Keratinocyte (primary cell): ENCODE measurements at regions not wholly inside any gene's neighbourhood (a gene's known extent, or its start where the extent isn't known, plus 50 kb on each side); places are given as distances from the start of the nearest gene placed in this dataset.

Source experiments
- DNase-seq: peaks from one replicate; pipeline ENCODE4 v3.0.0-alpha.2; 2011; ENCODE audit warnings: low read depth, missing footprints, low spot score
- FAIRE-seq: peaks from 2 replicates; lab custom pipeline; 2011; peaks lifted over from hg19 to GRCh38; lab: Jason Lieb, UNC
- H2AFZ ChIP-seq: 2 replicates; pipeline ENCODE4 v1.6.0; 2012; ENCODE audit warnings: low read length, control low read depth, inconsistent platforms; ENCODE audit not compliant: control insufficient read depth
- H3K27ac ChIP-seq: 2 replicates; pipeline ENCODE4 v1.5.1; 2011; ENCODE audit warnings: low read length; ENCODE audit not compliant: control insufficient read depth, insufficient read depth
- H3K27me3 ChIP-seq: 3 replicates; pipeline ENCODE4 v1.6.0; 2011; ENCODE audit warnings: low read length; ENCODE audit not compliant: control insufficient read depth, insufficient read depth; ENCODE audit errors: extremely low read depth
- H3K36me3 ChIP-seq, 2 experiments: 2 replicates in 1 of 2; 3 replicates in 1 of 2; pipeline ENCODE4 v1.5.1; 2011; ENCODE audit warnings: low read length in 2 of 2, mild to moderate bottlenecking in 1 of 2; ENCODE audit not compliant: control insufficient read depth in 2 of 2, insufficient read depth in 2 of 2; ENCODE audit errors: extremely low read depth in 1 of 2
- H3K4me1 ChIP-seq: 3 replicates; pipeline ENCODE4 v1.5.1; 2011; ENCODE audit warnings: low read length; ENCODE audit not compliant: control insufficient read depth, insufficient read depth; ENCODE audit errors: extremely low read depth
- H3K4me2 ChIP-seq: 3 replicates; pipeline ENCODE4 v1.6.0; 2011; ENCODE audit warnings: low read depth, low read length; ENCODE audit not compliant: control insufficient read depth, insufficient read depth; ENCODE audit errors: extremely low read depth
- H3K4me3 ChIP-seq, 3 experiments: fragments of 200-600 bp in 1 of 3; sonication (generic) in 1 of 3; 2 replicates in 2 of 3; 3 replicates in 1 of 3; pipeline ENCODE4 v1.5.1; 2011 to 2016; ENCODE audit warnings: low read length in 3 of 3, mild to moderate bottlenecking in 3 of 3, control low read depth in 2 of 3, inconsistent platforms in 1 of 3, low read depth in 1 of 3, mixed read lengths in 1 of 3, mixed run types in 1 of 3, moderate library complexity in 1 of 3; ENCODE audit not compliant: control insufficient read depth in 2 of 3, insufficient read depth in 2 of 3; ENCODE audit errors: extremely low read depth in 1 of 3
- H3K79me2 ChIP-seq: 2 replicates; pipeline ENCODE4 v1.6.0; 2012; ENCODE audit warnings: low read length; ENCODE audit not compliant: control insufficient read depth, insufficient read depth
- H3K9ac ChIP-seq: 3 replicates; pipeline ENCODE4 v1.6.0; 2011; ENCODE audit warnings: low read length; ENCODE audit not compliant: control insufficient read depth, insufficient read depth; ENCODE audit errors: extremely low read depth
- H3K9me1 ChIP-seq: 3 replicates; pipeline ENCODE4 v1.6.0; 2011; ENCODE audit warnings: low read length; ENCODE audit not compliant: control insufficient read depth, insufficient read depth; ENCODE audit errors: extremely low read depth
- H3K9me3 ChIP-seq: 2 replicates; pipeline ENCODE4 v1.5.1; 2012; ENCODE audit warnings: low read depth, low read length; ENCODE audit not compliant: control insufficient read depth
- H4K20me1 ChIP-seq: 3 replicates; pipeline ENCODE4 v1.6.0; 2011; ENCODE audit warnings: low read length; ENCODE audit not compliant: control insufficient read depth, insufficient read depth; ENCODE audit errors: extremely low read depth
- EZH2 ChIP-seq: IDR thresholded peaks from one replicate; pipeline ENCODE4 v1.6.1; 2012; ENCODE audit warnings: inconsistent platforms, mild to moderate bottlenecking, low read length, moderate library complexity
- dilution Hi-C: fragments of 300-500 bp; cut with MboI; formaldehyde crosslinking; loops from one replicate; pipeline ENCODE4 v1.7.0; 2020; ENCODE audit warnings: low sequenced_read_pairs; ENCODE audit not compliant: extremely low pct_ligation_motif_present
- TF ChIP-seq, protein P1 (sequence below), 3 experiments: IDR thresholded peaks in 1 of 3; conservative IDR thresholded peaks in 1 of 3; optimal IDR thresholded peaks in 1 of 3; 2 replicates in 2 of 3; 3 replicates in 1 of 3; pipeline versions ENCODE3 to v1.5.1; 2011; ENCODE audit warnings: low read length in 3 of 3, mild to moderate bottlenecking in 3 of 3, moderate library complexity in 2 of 3, control low read depth in 1 of 3, inconsistent platforms in 1 of 3; ENCODE audit not compliant: insufficient read depth in 2 of 3; ENCODE audit errors: extremely low read depth in 1 of 3

DNA sequence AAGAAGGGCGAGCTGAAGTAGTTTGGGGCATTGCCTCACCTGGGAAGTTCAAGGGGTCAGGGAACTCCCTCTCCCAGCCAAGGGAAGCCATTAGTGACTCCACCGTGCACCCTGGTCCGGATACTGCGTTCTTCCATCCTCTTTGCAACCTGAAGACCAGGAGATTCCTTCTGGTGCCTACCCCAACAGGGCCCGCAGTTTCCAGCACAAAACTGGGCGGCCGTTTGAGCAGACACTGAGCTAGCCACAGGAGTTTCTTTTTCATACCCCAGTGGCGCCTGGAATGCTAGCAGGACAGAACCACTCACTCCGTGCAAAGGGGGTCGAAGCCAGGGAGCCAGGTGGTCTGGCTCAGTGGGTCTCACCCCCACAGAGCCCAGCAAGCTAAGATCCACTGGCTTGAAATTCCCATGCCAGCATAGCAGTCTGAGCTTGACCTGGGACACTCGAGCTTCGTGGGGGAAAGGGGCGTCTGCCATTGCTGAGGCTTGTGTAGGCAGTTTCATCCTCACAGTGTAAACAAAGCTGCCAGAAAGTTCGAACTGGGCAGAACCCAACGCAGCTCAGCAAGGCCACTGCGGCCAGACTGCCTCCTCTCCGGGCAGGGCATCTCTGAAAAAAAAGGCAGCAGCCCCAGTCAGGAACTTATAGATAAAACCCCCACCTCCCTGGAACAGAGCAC is 1039.4 kb upstream of the IGFBP7 start:
- Histone ChIP-seq H3K9me1 (no peaks in the 10 kb centered on the region), H3K27me3 (no peaks in the 10 kb centered on the region), H3K27ac (no peak overlapping the region), H3K4me1 (no peaks in the 10 kb centered on the region), H3K4me3 (no peak overlapping the region), H4K20me1 (no peaks in the 10 kb centered on the region), H3K4me2 (no peak overlapping the region), H3K9ac (no peak overlapping the region), H3K36me3 (no peaks in the 10 kb centered on the region), H2AFZ (no peak overlapping the region), H3K79me2 (no peaks in the 10 kb centered on the region), H3K9me3 (peaks cover 3% of the 10 kb centered on the region)
- dilution Hi-C loops, result no loop called here
- FAIRE-seq, result no peak
- no peak for DNase-seq
- TF ChIP-seq, protein P1, sequence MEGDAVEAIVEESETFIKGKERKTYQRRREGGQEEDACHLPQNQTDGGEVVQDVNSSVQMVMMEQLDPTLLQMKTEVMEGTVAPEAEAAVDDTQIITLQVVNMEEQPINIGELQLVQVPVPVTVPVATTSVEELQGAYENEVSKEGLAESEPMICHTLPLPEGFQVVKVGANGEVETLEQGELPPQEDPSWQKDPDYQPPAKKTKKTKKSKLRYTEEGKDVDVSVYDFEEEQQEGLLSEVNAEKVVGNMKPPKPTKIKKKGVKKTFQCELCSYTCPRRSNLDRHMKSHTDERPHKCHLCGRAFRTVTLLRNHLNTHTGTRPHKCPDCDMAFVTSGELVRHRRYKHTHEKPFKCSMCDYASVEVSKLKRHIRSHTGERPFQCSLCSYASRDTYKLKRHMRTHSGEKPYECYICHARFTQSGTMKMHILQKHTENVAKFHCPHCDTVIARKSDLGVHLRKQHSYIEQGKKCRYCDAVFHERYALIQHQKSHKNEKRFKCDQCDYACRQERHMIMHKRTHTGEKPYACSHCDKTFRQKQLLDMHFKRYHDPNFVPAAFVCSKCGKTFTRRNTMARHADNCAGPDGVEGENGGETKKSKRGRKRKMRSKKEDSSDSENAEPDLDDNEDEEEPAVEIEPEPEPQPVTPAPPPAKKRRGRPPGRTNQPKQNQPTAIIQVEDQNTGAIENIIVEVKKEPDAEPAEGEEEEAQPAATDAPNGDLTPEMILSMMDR (optimal IDR thresholded peaks at IDR 0.05 in 1 of 3, IDR thresholded peaks at IDR 0.05 in 1 of 3, conservative IDR thresholded peaks at IDR 0.05 in 1 of 3; ENCODE audit: extremely low read depth in 1 of 3, insufficient read depth in 2 of 3, low read length in 3 of 3), result no peak
- no peak for TF ChIP-seq EZH2

DNA sequence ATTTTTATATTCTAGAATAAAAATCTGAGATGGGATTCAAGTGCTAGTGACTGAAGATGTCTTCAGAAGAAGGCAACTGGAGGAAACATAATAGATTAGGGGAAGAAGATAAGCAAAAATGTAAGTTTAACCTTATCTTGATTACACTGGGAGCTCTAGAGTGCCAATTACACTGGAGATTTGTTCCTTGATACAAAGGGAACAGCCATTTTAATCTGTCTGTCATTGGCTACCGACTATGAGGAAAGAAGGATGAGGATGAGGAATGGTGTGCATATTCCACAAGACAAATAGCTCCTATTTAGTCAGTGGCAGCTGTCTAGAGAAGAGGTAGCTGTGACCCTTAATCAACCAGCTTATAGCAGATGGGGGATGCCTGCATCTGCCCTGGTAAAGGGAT is 1034.5 kb upstream of the IGFBP7 start:
- no peak for DNase-seq
- no peak for TF ChIP-seq EZH2
- TF ChIP-seq, protein P1 (optimal IDR thresholded peaks at IDR 0.05 in 1 of 3, IDR thresholded peaks at IDR 0.05 in 1 of 3, conservative IDR thresholded peaks at IDR 0.05 in 1 of 3; ENCODE audit: extremely low read depth in 1 of 3, insufficient read depth in 2 of 3, low read length in 3 of 3), result no peak
- Histone ChIP-seq H3K9ac (no peak overlapping the region), H3K27me3 (no peaks in the 10 kb centered on the region), H3K27ac (no peak overlapping the region), H3K9me3 (peaks cover 2% of the 10 kb centered on the region), H3K4me2 (no peak overlapping the region), H4K20me1 (no peaks in the 10 kb centered on the region), H3K36me3 (no peaks in the 10 kb centered on the region), H3K9me1 (no peaks in the 10 kb centered on the region), H3K79me2 (no peaks in the 10 kb centered on the region), H3K4me3 (no peak overlapping the region), H2AFZ (no peak overlapping the region), H3K4me1 (no peaks in the 10 kb centered on the region)
- dilution Hi-C loops, result no loop called here
- no peak for FAIRE-seq
